ENCODE measurements at regions not wholly inside any gene's neighbourhood (a gene's known extent, or its start where the extent isn't known, plus 50 kb on each side); places are given as distances from the start of the nearest gene placed in this dataset.
"Not testable (repeated sequence)": the region's sequence is repeated elsewhere in the genome, so short reads cannot be mapped to it uniquely, and the experiment has no call there.

DNA sequence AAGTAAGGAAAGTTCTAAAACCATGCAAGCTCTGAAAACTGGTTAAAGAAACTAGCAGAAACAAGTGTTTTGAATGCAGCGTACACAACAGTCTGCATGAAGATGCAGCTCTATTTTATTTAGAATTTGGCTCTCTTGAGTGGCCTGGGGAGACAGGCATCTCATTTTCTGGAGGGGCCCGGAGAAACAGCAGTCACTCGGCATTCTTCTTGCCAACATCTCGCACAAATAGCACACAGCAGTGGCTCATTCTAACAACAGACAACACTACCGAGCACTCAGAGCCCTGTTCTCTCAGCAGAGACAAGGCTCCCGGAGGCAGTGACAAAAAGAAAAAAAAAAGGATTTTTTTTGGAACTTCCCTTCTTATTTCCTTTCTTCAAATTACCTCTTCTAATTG, 108.5 kb upstream of the STMND1 start:
- Histone ChIP-seq H3K4me3 (ENCODE audit: control insufficient read depth in 2 of 3, extremely low read depth in 1 of 3, insufficient read depth in 2 of 3, low read depth in 1 of 3, low read length in 3 of 3) (no peak overlapping the region), H3K9me3 (ENCODE audit: control insufficient read depth, low read depth, low read length) (no peaks in the 10 kb centered on the region), H3K27me3 (ENCODE audit: control insufficient read depth, extremely low read depth, insufficient read depth, low read length) (peaks cover 5% of the 10 kb centered on the region), H3K36me3 (ENCODE audit: control insufficient read depth in 2 of 2, extremely low read depth in 1 of 2, insufficient read depth in 2 of 2, low read length in 2 of 2) (no peaks in the 10 kb centered on the region), H2AFZ (ENCODE audit: control insufficient read depth, low read length) (no peak overlapping the region), H3K27ac (ENCODE audit: control insufficient read depth, insufficient read depth, low read length) (no peak overlapping the region), H3K4me2 (ENCODE audit: control insufficient read depth, extremely low read depth, insufficient read depth, low read depth, low read length) (no peak overlapping the region), H3K79me2 (ENCODE audit: control insufficient read depth, insufficient read depth, low read length) (no peaks in the 10 kb centered on the region), H3K9me1 (ENCODE audit: control insufficient read depth, extremely low read depth, insufficient read depth, low read length) (no peaks in the 10 kb centered on the region), H4K20me1 (ENCODE audit: control insufficient read depth, extremely low read depth, insufficient read depth, low read length) (no peaks in the 10 kb centered on the region), H3K4me1 (ENCODE audit: control insufficient read depth, extremely low read depth, insufficient read depth, low read length) (no peaks in the 10 kb centered on the region), H3K9ac (ENCODE audit: control insufficient read depth, extremely low read depth, insufficient read depth, low read length) (no peak overlapping the region)
- FAIRE-seq (no peak), DNase-seq (ENCODE audit: low read depth, low spot score) (no peak)
- dilution Hi-C loops (cut with MboI; ENCODE audit: extremely low pct_ligation_motif_present, low sequenced_read_pairs), result no loop called here
- TF ChIP-seq, protein P1, sequence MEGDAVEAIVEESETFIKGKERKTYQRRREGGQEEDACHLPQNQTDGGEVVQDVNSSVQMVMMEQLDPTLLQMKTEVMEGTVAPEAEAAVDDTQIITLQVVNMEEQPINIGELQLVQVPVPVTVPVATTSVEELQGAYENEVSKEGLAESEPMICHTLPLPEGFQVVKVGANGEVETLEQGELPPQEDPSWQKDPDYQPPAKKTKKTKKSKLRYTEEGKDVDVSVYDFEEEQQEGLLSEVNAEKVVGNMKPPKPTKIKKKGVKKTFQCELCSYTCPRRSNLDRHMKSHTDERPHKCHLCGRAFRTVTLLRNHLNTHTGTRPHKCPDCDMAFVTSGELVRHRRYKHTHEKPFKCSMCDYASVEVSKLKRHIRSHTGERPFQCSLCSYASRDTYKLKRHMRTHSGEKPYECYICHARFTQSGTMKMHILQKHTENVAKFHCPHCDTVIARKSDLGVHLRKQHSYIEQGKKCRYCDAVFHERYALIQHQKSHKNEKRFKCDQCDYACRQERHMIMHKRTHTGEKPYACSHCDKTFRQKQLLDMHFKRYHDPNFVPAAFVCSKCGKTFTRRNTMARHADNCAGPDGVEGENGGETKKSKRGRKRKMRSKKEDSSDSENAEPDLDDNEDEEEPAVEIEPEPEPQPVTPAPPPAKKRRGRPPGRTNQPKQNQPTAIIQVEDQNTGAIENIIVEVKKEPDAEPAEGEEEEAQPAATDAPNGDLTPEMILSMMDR (optimal IDR thresholded peaks at IDR 0.05 in 1 of 3, IDR thresholded peaks at IDR 0.05 in 1 of 3, conservative IDR thresholded peaks at IDR 0.05 in 1 of 3; ENCODE audit: extremely low read depth in 1 of 3, insufficient read depth in 2 of 3, low read length in 3 of 3), result no peak
- no peak for TF ChIP-seq EZH2 (IDR thresholded peaks at IDR 0.05; ENCODE audit: low read length)

GRCh38 chr6:16991981-16992629, 109.7 kb upstream of the STMND1 start:
- dilution Hi-C loops (cut with MboI; ENCODE audit: extremely low pct_ligation_motif_present, low sequenced_read_pairs), result no loop called here

DNA sequence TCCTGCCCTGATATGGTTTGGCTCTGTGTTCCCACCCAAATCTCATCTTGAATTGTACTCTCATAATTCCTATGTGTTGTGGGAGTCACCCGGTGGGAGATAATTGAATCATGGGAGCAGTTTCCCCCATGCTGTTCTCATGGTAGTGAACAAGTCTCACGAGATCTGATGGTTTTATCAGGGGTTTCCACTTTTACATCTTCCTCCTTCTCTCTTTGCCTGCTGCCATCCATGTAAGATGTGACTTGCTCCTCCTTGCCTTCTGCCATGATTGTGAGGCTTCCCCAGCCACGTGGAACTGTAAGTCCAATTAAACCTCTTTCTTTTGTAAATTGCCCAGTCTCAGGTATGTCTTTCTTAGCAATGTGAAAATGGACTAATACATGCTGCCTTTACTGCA, 111.9 kb upstream of the STMND1 start:
- H3K4me1 ChIP-seq (ENCODE audit: control insufficient read depth, extremely low read depth, insufficient read depth, low read length), result peaks cover 16% of the 10 kb centered on the region
- H2AFZ ChIP-seq (ENCODE audit: control insufficient read depth, low read length); H3K4me3 ChIP-seq (ENCODE audit: control insufficient read depth in 2 of 3, extremely low read depth in 1 of 3, insufficient read depth in 2 of 3, low read depth in 1 of 3, low read length in 3 of 3); H3K27me3 ChIP-seq (ENCODE audit: control insufficient read depth, extremely low read depth, insufficient read depth, low read length); DNase-seq (ENCODE audit: low read depth, low spot score); H3K9me1 ChIP-seq (ENCODE audit: control insufficient read depth, extremely low read depth, insufficient read depth, low read length); H3K9me3 ChIP-seq (ENCODE audit: control insufficient read depth, low read depth, low read length); H4K20me1 ChIP-seq (ENCODE audit: control insufficient read depth, extremely low read depth, insufficient read depth, low read length); H3K4me2 ChIP-seq (ENCODE audit: control insufficient read depth, extremely low read depth, insufficient read depth, low read depth, low read length); FAIRE-seq; H3K36me3 ChIP-seq (ENCODE audit: control insufficient read depth in 2 of 2, extremely low read depth in 1 of 2, insufficient read depth in 2 of 2, low read length in 2 of 2); dilution Hi-C loops (cut with MboI; ENCODE audit: extremely low pct_ligation_motif_present, low sequenced_read_pairs); H3K9ac ChIP-seq (ENCODE audit: control insufficient read depth, extremely low read depth, insufficient read depth, low read length); H3K79me2 ChIP-seq (ENCODE audit: control insufficient read depth, insufficient read depth, low read length); H3K27ac ChIP-seq (ENCODE audit: control insufficient read depth, insufficient read depth, low read length): not testable (repeated sequence)

More at GRCh38 chr6:16991981-16992629, 109.7 kb upstream of the STMND1 start:
- Histone ChIP-seq H3K27me3 (ENCODE audit: control insufficient read depth, extremely low read depth, insufficient read depth, low read length) (peaks cover 5% of the 10 kb centered on the region), H2AFZ (ENCODE audit: control insufficient read depth, low read length) (no peak overlapping the region), H3K79me2 (ENCODE audit: control insufficient read depth, insufficient read depth, low read length) (no peaks in the 10 kb centered on the region), H4K20me1 (ENCODE audit: control insufficient read depth, extremely low read depth, insufficient read depth, low read length) (no peaks in the 10 kb centered on the region), H3K9ac (ENCODE audit: control insufficient read depth, extremely low read depth, insufficient read depth, low read length) (no peak overlapping the region), H3K4me3 (ENCODE audit: control insufficient read depth in 2 of 3, extremely low read depth in 1 of 3, insufficient read depth in 2 of 3, low read depth in 1 of 3, low read length in 3 of 3) (no peak overlapping the region), H3K27ac (ENCODE audit: control insufficient read depth, insufficient read depth, low read length) (no peak overlapping the region), H3K4me2 (ENCODE audit: control insufficient read depth, extremely low read depth, insufficient read depth, low read depth, low read length) (no peak overlapping the region), H3K9me1 (ENCODE audit: control insufficient read depth, extremely low read depth, insufficient read depth, low read length) (no peaks in the 10 kb centered on the region), H3K36me3 (ENCODE audit: control insufficient read depth in 2 of 2, extremely low read depth in 1 of 2, insufficient read depth in 2 of 2, low read length in 2 of 2) (no peaks in the 10 kb centered on the region), H3K4me1 (ENCODE audit: control insufficient read depth, extremely low read depth, insufficient read depth, low read length) (no peaks in the 10 kb centered on the region), H3K9me3 (ENCODE audit: control insufficient read depth, low read depth, low read length) (no peaks in the 10 kb centered on the region)
- DNase-seq (ENCODE audit: low read depth, low spot score) (no peak), FAIRE-seq (no peak)
- TF ChIP-seq, protein P1 (optimal IDR thresholded peaks at IDR 0.05 in 1 of 3, IDR thresholded peaks at IDR 0.05 in 1 of 3, conservative IDR thresholded peaks at IDR 0.05 in 1 of 3; ENCODE audit: extremely low read depth in 1 of 3, insufficient read depth in 2 of 3, low read length in 3 of 3), result no peak
- TF ChIP-seq EZH2 (IDR thresholded peaks at IDR 0.05; ENCODE audit: low read length), result no peak
